ENCODE measurements at regions not wholly inside any gene's neighbourhood (a gene's known extent, or its start where the extent isn't known, plus 50 kb on each side); places are given as distances from the start of the nearest gene placed in this dataset.

GRCh38 chr1:14111121-14111520, 411.1 kb downstream of the PRDM2 start:
- Mint-ChIP-seq H3K27me3 (ENCODE audit: low read depth in 3 of 3) (peaks cover 5 to 7% (median 5%) of the 10 kb centered on the region in 3 donors), H3K9me3 (peaks cover 0 to 7% (median 0%) of the 10 kb centered on the region in 7 donors), H3K27ac (no peak overlapping the region), H3K4me1 (no peaks in the 10 kb centered on the region), H3K36me3 (no peaks in the 10 kb centered on the region), H3K4me3 (no peak overlapping the region)
- TF ChIP-seq CTCF (IDR thresholded peaks at IDR 0.05): no peak
- Histone ChIP-seq H4K20me1 (ENCODE audit: insufficient read depth, low read length) (no peaks in the 10 kb centered on the region), H3K27me3 (ENCODE audit: control insufficient read depth in 2 of 2, insufficient read depth in 2 of 2, low read length in 2 of 2) (no peaks in the 10 kb centered on the region), H2AFZ (ENCODE audit: insufficient read depth, low read depth, low read length, poor library complexity, severe bottlenecking) (no peak overlapping the region), H3K79me2 (ENCODE audit: insufficient read depth, low read length) (no peaks in the 10 kb centered on the region), H3K36me3 (replicated peaks in 1 of 2; ENCODE audit: control insufficient read depth in 1 of 2, insufficient read depth in 2 of 2, low read length in 2 of 2) (no peaks in the 10 kb centered on the region), H3K9me3 (replicated peaks in 1 of 2; ENCODE audit: control insufficient read depth in 1 of 2, insufficient read depth in 1 of 2, low read length in 2 of 2) (no peaks in the 10 kb centered on the region), H3K4me1 (ENCODE audit: control insufficient read depth in 1 of 2, insufficient read depth in 2 of 2, low read length in 2 of 2) (no peaks in the 10 kb centered on the region), H3K4me3 (replicated peaks in 1 of 3; ENCODE audit: low read depth in 2 of 3, low read length in 3 of 3) (no peak overlapping the region), H3K27ac (ENCODE audit: low read depth in 1 of 2, low read length in 2 of 2) (no peak overlapping the region), H3K4me2 (replicated peaks; ENCODE audit: extremely low read depth, low read length, poor library complexity, severe bottlenecking) (no peak overlapping the region), H3K9ac (ENCODE audit: insufficient read depth, low read length, poor library complexity, severe bottlenecking) (no peak overlapping the region)
- intact Hi-C loops (cut with micrococcal nuclease): no loop called here
- no peak for DNase-seq
- no CpG with 5 or more reads among the region's 5 CpGs for WGBS (ENCODE audit: insufficient coverage)

- H3K27ac Mint-ChIP-seq: no peak overlapping the region
- H3K4me3 Mint-ChIP-seq: no peak overlapping the region
- WGBS (ENCODE audit: insufficient coverage): 100% methylated on average over 1 of the region's 1 CpG
- Histone ChIP-seq H3K36me3 (replicated peaks in 1 of 2; ENCODE audit: control insufficient read depth in 1 of 2, insufficient read depth in 2 of 2, low read length in 2 of 2) (no peaks in the 10 kb centered on the region), H3K4me3 (replicated peaks in 1 of 3; ENCODE audit: low read depth in 2 of 3, low read length in 3 of 3) (no peak overlapping the region), H3K4me2 (replicated peaks; ENCODE audit: extremely low read depth, low read length, poor library complexity, severe bottlenecking) (no peak overlapping the region), H3K79me2 (ENCODE audit: insufficient read depth, low read length) (no peaks in the 10 kb centered on the region), H4K20me1 (ENCODE audit: insufficient read depth, low read length) (no peaks in the 10 kb centered on the region), H2AFZ (ENCODE audit: insufficient read depth, low read depth, low read length, poor library complexity, severe bottlenecking) (no peak overlapping the region), H3K27ac (ENCODE audit: low read depth in 1 of 2, low read length in 2 of 2) (no peak overlapping the region), H3K9me3 (replicated peaks in 1 of 2; ENCODE audit: control insufficient read depth in 1 of 2, insufficient read depth in 1 of 2, low read length in 2 of 2) (no peaks in the 10 kb centered on the region), H3K9ac (ENCODE audit: insufficient read depth, low read length, poor library complexity, severe bottlenecking) (no peak overlapping the region), H3K27me3 (ENCODE audit: control insufficient read depth in 2 of 2, insufficient read depth in 2 of 2, low read length in 2 of 2) (no peaks in the 10 kb centered on the region), H3K4me1 (ENCODE audit: control insufficient read depth in 1 of 2, insufficient read depth in 2 of 2, low read length in 2 of 2) (no peaks in the 10 kb centered on the region)
- peaks cover 5 to 7% (median 5%) of the 10 kb centered on the region in 3 donors for H3K27me3 Mint-ChIP-seq (ENCODE audit: low read depth in 3 of 3)
- no peak for TF ChIP-seq CTCF (IDR thresholded peaks at IDR 0.05)
- intact Hi-C loops (cut with micrococcal nuclease): no loop called here
- no peak for DNase-seq
- no peaks in the 10 kb centered on the region for H3K36me3 Mint-ChIP-seq
- H3K4me1 Mint-ChIP-seq: no peaks in the 10 kb centered on the region
- peaks cover 0 to 6% (median 0%) of the 10 kb centered on the region in 7 donors for H3K9me3 Mint-ChIP-seq
These were observed 412.6 kb downstream of the PRDM2 start for GRCh38 chr1:14112613-14113012.
